Inflammatory macrophage treated with lipopolysaccharide for 4 hours (primary cell): ENCODE measurements at regions not wholly inside any gene's neighbourhood (a gene's known extent, or its start where the extent isn't known, plus 50 kb on each side); places are given as distances from the start of the nearest gene placed in this dataset.
"Not testable (repeated sequence)": the region's sequence is repeated elsewhere in the genome, so short reads cannot be mapped to it uniquely, and the experiment has no call there.

Experiments used
- DNase-seq: peaks from one replicate; pipeline ENCODE4 v3.0.0-alpha.2; 2020

- DNase-seq: no peak
Measured at GRCh38 chr2:131753640-131754561, 226.2 kb downstream of the CCDC74A start.

- DNase-seq: no peak
Measured at GRCh38 chr2:131754929-131755720, 227.4 kb downstream of the CCDC74A start.

GRCh38 chr2:131756141-131756907 lies 228.6 kb downstream of the CCDC74A start:
- DNase-seq: no peak

- DNase-seq: not testable (repeated sequence)
Measured at GRCh38 chr2:131758941-131759340, 231.3 kb downstream of the CCDC74A start.

GRCh38 chr2:131774955-131775555 lies 247.4 kb downstream of the CCDC74A start:
- DNase-seq: not testable (repeated sequence)

DNA sequence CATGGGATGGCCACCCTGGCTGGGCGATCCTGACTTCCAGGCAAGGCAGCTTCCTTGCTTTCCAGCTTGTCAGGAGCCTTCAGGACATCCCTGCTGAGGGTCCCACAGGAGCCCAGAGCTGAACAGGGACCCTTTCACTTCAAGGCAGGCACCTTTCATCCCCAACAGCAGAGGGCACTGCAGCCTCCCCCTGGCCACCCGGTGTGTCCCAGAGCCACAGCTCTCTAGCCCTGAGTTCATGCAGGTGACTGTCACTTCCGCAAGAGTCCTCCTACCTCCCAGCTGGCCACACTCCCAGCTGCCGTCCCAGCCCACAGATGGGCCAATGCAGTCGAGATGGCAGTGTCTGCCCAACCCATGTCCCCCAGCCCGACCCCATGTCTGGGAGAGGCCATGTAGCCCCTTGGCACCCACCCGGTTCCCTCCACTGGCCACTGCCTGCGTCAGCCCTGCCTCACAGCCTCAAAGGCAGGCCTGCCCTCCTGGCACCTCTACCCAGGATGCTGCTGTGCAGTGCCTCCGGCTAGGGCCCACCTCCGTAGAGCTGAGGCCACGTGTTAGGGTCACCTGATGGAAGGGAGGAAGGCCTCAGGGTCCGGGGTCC lies 248.3 kb downstream of the CCDC74A start:
- not testable (repeated sequence) for DNase-seq

GRCh38 chr2:131780446-131780845 lies 252.8 kb downstream of the CCDC74A start:
- DNase-seq: not testable (repeated sequence)

DNA sequence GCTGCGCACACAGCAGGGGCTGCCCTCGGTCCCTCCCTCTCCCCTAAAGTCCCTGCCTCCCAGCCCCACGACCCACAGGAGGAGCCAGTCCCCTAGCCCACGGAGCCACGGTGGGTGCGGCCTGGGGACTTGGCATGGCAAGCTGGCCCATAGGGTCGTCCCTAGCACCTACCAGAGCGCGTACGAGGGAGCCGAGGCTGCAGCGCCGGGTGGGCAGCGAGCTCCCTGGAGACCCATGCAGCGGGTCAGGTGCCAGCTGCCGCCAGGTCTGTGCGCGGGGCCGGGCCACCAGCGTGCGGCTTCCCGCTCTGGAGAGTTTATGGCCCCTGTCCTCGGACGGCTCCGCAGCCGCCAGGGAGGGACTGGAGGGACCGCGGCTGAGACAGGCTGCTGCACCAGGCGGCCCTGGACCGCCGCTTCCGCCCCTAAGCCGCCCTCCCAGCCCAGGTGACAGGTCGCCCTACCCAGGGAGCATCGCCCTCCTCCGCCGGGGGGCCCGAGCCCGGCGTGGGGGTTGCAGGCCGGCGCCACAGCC lies 273.6 kb downstream of the CCDC74A start:
- no peak for DNase-seq

DNA sequence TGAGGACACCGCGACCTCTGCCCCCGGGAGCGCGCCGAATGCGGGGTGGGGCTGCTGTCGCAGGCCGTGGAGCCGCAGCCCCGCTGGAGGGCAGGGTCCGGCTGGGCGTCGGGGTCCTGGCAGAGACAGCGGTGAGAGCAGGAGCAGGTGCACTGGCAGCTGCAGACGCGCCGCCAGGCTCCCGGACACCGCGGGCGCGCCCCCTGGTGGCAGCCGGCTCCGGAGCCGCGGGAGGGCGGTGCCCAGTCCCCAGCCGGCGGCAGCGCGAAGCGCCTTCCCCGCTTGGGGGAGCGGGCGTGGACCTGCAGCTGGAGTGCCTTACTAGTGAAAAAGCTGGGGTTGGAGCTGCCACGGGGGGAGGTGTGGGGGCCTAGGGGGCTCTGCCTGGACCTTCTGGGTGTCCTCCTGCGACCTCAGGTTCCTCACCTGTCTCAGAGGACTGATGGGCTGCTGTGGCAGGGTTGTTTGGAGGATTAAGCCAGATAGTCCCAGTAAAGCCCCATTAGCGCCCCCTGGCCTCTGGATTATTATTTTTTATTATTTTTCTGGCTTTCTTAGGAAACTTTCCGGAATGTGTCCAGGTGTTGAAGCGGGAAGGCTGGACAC lies 274.2 kb downstream of the CCDC74A start:
- DNase-seq: peak; percentile 55

- DNase-seq: not testable (repeated sequence)
Measured at GRCh38 chr2:131802351-131802836, 274.7 kb downstream of the CCDC74A start.

DNA sequence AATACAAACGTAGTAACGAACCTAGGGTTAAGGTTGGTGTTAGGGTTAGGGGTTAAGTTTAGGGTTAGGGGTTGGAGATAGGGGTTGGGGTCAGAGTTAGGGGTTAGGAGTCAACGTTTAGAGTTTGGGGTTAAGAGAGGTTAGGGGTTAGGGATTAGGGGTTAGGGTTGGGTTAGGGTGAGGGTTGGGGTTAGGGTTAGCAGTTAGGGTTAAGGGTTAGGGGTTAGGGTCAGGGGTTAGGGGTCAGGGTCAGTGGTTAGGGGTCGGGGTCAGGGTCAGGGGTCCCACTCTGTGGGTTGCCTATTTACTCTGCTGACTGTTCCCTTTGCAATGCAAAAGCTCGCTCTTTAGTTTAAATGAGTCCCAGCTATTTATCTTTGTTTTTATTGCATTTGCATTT lies 275.5 kb downstream of the CCDC74A start:
- not testable (repeated sequence) for DNase-seq

DNA sequence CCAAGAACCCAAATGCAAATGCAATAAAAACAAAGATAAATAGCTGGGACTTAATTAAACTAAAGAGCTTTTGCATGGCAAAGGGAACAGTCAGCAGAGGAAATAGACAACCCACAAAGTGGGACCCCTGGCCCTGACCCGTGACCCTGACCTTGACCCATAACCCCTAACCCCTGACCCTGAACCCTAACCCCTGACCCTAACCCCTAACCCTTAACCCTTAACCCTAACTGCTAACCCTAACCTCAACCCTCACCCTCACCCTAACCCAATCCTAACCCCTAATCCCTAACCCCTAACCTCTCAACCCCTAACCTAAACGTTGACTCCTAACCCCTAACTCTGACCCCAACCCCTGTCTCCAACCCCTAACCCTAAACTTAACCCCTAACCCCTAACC lies 284.9 kb downstream of the CCDC74A start:
- not testable (repeated sequence) for DNase-seq

DNA sequence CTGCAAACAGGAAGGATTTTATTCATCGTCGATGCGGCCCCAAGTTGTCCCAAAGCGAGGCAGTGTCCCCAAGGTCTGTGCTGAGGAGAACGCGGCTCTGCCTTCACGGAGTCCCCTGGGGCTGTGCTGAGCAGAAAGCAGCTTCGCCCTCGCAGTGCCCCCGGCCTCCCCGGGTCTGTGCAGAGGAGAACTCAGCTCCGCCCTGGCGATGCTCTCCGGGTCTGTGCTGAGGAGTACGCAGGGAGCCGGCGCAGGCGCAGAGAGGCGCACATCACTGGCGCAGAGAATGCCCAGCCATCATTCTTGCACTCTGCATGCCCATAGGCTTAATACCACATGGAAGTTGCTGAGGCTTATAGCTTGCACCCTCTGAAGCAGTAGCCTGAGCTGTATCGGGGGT lies 285.7 kb downstream of the CCDC74A start:
- DNase-seq: not testable (repeated sequence)

DNA sequence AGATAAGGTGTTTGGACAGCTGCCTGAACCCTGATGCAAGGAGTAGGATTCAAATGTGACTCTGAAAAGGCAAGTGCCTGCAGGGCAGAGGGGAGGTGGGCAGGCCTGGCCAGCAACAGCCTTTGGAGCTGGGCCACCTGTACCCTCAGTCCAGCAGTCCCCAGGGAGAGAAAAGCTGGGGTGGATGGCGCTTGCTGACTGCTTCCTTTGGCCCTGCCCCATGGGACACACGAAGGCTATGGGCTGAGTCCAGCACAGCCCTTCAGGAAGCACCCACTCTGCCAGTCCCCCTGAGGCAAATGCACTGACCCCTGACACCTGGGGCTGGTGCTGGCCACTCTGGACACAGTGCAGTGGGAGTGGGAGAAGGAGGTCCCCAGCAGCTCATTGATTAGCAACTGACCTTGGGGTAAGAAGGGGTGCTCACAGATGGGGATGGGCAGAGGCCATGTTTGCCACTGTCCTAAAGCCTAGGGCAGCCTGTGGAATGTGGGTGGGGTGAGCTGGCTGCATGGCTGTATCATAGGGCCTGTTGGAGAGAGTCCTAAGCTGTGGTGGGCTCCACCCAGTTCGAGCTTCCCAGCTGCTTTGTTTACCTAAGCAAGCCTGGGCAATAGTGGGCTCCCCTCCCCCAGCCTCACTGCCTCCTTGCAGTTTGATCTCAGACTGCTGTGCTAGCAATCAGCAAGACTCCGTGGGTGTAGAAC lies 290.7 kb downstream of the CCDC74A start:
- not testable (repeated sequence) for DNase-seq

DNA sequence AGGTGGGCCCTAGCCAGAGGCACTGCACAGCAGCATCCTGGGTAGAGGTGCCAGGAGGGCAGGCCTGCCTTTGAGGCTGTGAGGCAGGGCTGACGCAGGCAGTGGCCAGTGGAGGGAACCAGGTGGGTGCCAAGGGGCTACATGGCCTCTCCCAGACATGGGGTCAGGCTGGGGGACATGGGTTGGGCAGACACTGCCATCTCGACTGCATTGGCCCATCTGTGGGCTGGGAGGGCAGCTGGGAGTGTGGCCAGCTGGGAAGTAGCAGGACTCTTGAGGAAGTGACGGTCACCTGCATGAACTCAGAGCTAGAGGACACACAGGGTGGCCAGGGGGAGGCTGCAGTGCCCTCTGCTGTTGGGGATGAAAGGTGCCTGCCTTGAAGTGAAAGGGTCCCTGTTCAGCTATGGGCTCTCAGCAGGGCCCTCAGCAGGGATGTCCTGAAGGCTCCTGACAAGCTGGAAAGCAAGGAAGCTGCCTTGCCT lies 294.6 kb downstream of the CCDC74A start:
- DNase-seq: not testable (repeated sequence)

DNA sequence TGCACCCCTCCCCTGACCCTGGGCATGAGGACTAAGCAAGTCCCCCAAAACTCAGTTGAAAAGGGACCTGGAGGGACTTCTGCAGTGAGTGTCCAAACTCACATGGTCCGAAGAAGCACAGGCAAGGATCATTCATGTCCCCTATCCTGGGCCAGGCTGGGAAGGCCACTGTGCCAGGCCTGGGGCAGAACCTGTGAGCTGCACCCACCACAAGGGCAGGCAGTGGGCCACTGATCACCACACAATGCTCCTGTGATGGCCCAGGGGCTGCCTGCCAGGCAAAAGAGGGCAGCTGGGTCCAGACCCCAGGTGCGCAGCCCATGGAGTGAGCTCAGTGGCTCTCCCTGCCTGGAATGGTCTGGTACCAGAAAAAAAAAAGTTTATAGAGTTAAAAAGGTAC lies 295.4 kb downstream of the CCDC74A start:
- not testable (repeated sequence) for DNase-seq

GRCh38 chr2:131824986-131825385 lies 297.3 kb downstream of the CCDC74A start:
- not testable (repeated sequence) for DNase-seq

- DNase-seq: no peak
Measured at GRCh38 chr2:131827481-131828163, 299.9 kb downstream of the CCDC74A start.

GRCh38 chr2:131828164-131828561 lies 300.5 kb downstream of the CCDC74A start:
- no peak for DNase-seq
